K562 (cell line): ENCODE measurements at regions not wholly inside any gene's neighbourhood (a gene's known extent, or its start where the extent isn't known, plus 50 kb on each side); places are given as distances from the start of the nearest gene placed in this dataset.

Experiments
- ATAC-seq: fragments of 200-7000 bp; cut with Tn5 transposase; 3 replicates; pipeline ENCODE4 v1.9.1; 2020; ENCODE audit warnings: moderate library complexity
- BruUV-seq: library from RNA; stranded (reverse); fragments of 400-500 nt; replicated peaks from 2 replicates; lab custom pipeline; 2021; lab: Mats Ljungman, UMichigan
- CTCF ChIA-PET: fragments of 300-600 bp; formaldehyde crosslinking; extraction: SDS; loops from one replicate; lab custom pipeline; 2021; ENCODE audit warnings: low intra/inter-chr PET ratio; lab: Yijun Ruan, JAX
- POLR2A ChIA-PET: fragments of 300-600, 350-650 bp; sonication (Branson Sonifier 250); formaldehyde crosslinking; extraction: SDS; loops from one replicate; lab custom pipeline; 2021; ENCODE audit warnings: antibody characterized with exemption, inconsistent platforms; lab: Yijun Ruan, JAX
- DNase-seq, 4 experiments: peaks; one replicate each; pipeline versions ENCODE4 v3.0.0 to v3.0.0-alpha.2; 2011 to 2018; ENCODE audit warnings: low spot score in 3 of 4, mixed read lengths in 3 of 4; ENCODE audit errors: extremely low read depth in 1 of 4
- FAIRE-seq: peaks from 2 replicates; lab custom pipeline; 2011; peaks lifted over from hg19 to GRCh38; lab: Jason Lieb, UNC
- H2AFZ ChIP-seq: 2 replicates; pipeline ENCODE4 v1.6.0; 2011; ENCODE audit warnings: low read depth, low read length, control low read depth, inconsistent platforms
- H3K27ac ChIP-seq: fragments of 200-600 bp; 3 replicates; pipeline ENCODE4 v1.8.0; 2011; ENCODE audit warnings: low read depth, mild to moderate bottlenecking, control low read depth, inconsistent platforms, low read length, moderate library complexity, mixed read lengths; ENCODE audit errors: extremely low read depth
- H3K27me3 ChIP-seq, 2 experiments: fragments of 300-600 bp in 1 of 2; 2 replicates in 1 of 2; 3 replicates in 1 of 2; pipeline versions ENCODE4 v1.6.0 to v1.8.0; 2011; ENCODE audit warnings: inconsistent platforms in 2 of 2, low read length in 2 of 2, mild to moderate bottlenecking in 1 of 2, mixed read lengths in 1 of 2, moderate library complexity in 1 of 2; ENCODE audit not compliant: control insufficient read depth in 2 of 2, insufficient read depth in 2 of 2
- H3K36me3 ChIP-seq: fragments of 300-600 bp; 3 replicates; pipeline ENCODE4 v1.8.0; 2011; ENCODE audit warnings: mild to moderate bottlenecking, low read length, inconsistent platforms; ENCODE audit not compliant: control insufficient read depth, insufficient read depth
- H3K4me1 ChIP-seq, 2 experiments: fragments of 200-600 bp in 1 of 2; replicated peaks in 1 of 2; 2 replicates in 1 of 2; 3 replicates in 1 of 2; pipeline versions ENCODE4 v1.5.1 to v1.8.0; 2011; ENCODE audit warnings: inconsistent platforms in 2 of 2, low read length in 2 of 2, mild to moderate bottlenecking in 1 of 2, mixed read lengths in 1 of 2, moderate library complexity in 1 of 2; ENCODE audit not compliant: control insufficient read depth in 2 of 2, insufficient read depth in 2 of 2
- H3K4me2 ChIP-seq: 2 replicates; pipeline ENCODE4 v1.6.1; 2011; ENCODE audit warnings: low read length, control low read depth, inconsistent platforms, mixed read lengths; ENCODE audit not compliant: insufficient read depth
- H3K4me3 ChIP-seq: fragments of 200-600 bp; sonication (generic), shearing (Covaris generic); 2 replicates; pipeline ENCODE4 v1.5.1; 2016; ENCODE audit warnings: control low read depth, inconsistent platforms
- H3K79me2 ChIP-seq: fragments of 200-600 bp; 3 replicates; pipeline ENCODE4 v1.8.0; 2011; ENCODE audit warnings: low read length, inconsistent platforms; ENCODE audit not compliant: control insufficient read depth, insufficient read depth
- H3K9ac ChIP-seq, 2 experiments: 2 replicates each; pipeline versions ENCODE4 v1.6.0 to v1.6.1; 2011; ENCODE audit warnings: low read depth in 2 of 2, low read length in 2 of 2, control low read depth in 1 of 2, inconsistent platforms in 1 of 2, mild to moderate bottlenecking in 1 of 2, mixed read lengths in 1 of 2; ENCODE audit not compliant: insufficient read depth in 1 of 2
- H3K9me1 ChIP-seq: one replicate; pipeline ENCODE4 v1.6.0; 2011; ENCODE audit warnings: inconsistent platforms, mild to moderate bottlenecking, low read length, moderate library complexity; ENCODE audit not compliant: control insufficient read depth, insufficient read depth
- H3K9me3 ChIP-seq: replicated peaks from 2 replicates; pipeline ENCODE4 v1.5.1; 2011; ENCODE audit warnings: low read depth, low read length, inconsistent platforms; ENCODE audit not compliant: control insufficient read depth, insufficient read depth
- H4K20me1 ChIP-seq: replicated peaks from 2 replicates; pipeline ENCODE4 v1.6.1; 2011; ENCODE audit warnings: low read length, inconsistent platforms, mixed read lengths; ENCODE audit not compliant: control insufficient read depth, insufficient read depth
- ATF2 ChIP-seq: sonication (generic); formaldehyde crosslinking; IDR thresholded peaks from 2 replicates; pipeline ENCODE4 v1.8.1; 2022; ENCODE audit warnings: missing genetic modification reagents
- CUX1 ChIP-seq: fragments of 200-800 bp; sonication (Bioruptor generic); IDR thresholded peaks from 2 replicates; pipeline ENCODE4 v1.6.1; 2016; ENCODE audit warnings: missing genetic modification characterization, missing compliant biosample characterization
- ESRRB ChIP-seq: fragments of 250-450 bp; sonication (Bioruptor Pico); IDR thresholded peaks from 2 replicates; pipeline ENCODE4 v1.5.0; 2020; ENCODE audit warnings: mild to moderate bottlenecking, moderate library complexity, borderline replicate concordance
- FOXO4 ChIP-seq: fragments of 450-650 bp; formaldehyde crosslinking; IDR thresholded peaks from 2 replicates; pipeline ENCODE4 v1.4.0; 2020; ENCODE audit warnings: mild to moderate bottlenecking, moderate library complexity
- LCOR ChIP-seq: sonication (generic); formaldehyde crosslinking; IDR thresholded peaks from 2 replicates; pipeline ENCODE4 v1.8.0; 2022; ENCODE audit warnings: mild to moderate bottlenecking, missing genetic modification reagents
- MAFF ChIP-seq: IDR thresholded peaks from 2 replicates; pipeline ENCODE4 v1.6.1; 2012; ENCODE audit warnings: low read length, improper control_type of control experiment
- MEF2A ChIP-seq: IDR thresholded peaks from 2 replicates; pipeline ENCODE4 v1.6.1; 2011; ENCODE audit warnings: low read depth, mild to moderate bottlenecking, low read length, moderate library complexity; ENCODE audit not compliant: control insufficient read depth
- NCOA6 ChIP-seq: fragments of 450-650 bp; IDR thresholded peaks from 2 replicates; pipeline ENCODE4 v1.6.1; 2017; ENCODE audit warnings: mild to moderate bottlenecking
- OTX1 ChIP-seq: fragments of 450-650 bp; formaldehyde crosslinking; IDR thresholded peaks from 2 replicates; pipeline ENCODE4 v1.4.0; 2022; ENCODE audit warnings: mild to moderate bottlenecking
- PHB2 ChIP-seq: fragments of 450-650 bp; IDR thresholded peaks from 2 replicates; pipeline ENCODE4 v1.6.1; 2017; ENCODE audit warnings: low read depth
- SLC30A9 ChIP-seq: fragments of 250-450 bp; sonication (Bioruptor Pico); IDR thresholded peaks from 2 replicates; pipeline ENCODE4 v1.8.0; 2022; ENCODE audit warnings: mild to moderate bottlenecking, moderate library complexity
- TCF15 ChIP-seq: fragments of 250-450 bp; sonication (Bioruptor Pico); IDR thresholded peaks from 2 replicates; pipeline ENCODE4 v1.8.0; 2022; ENCODE audit warnings: moderate library complexity, mild to moderate bottlenecking, inconsistent platforms
- ZNF561 ChIP-seq: fragments of 450-650 bp; formaldehyde crosslinking; conservative IDR thresholded peaks from 2 replicates; pipeline ENCODE4 v1.4.0; 2020; ENCODE audit warnings: mild to moderate bottlenecking, moderate library complexity
- ZNF766 ChIP-seq: fragments of 200-800 bp; sonication (Bioruptor generic); conservative IDR thresholded peaks from 2 replicates; pipeline ENCODE4 v1.6.1; 2016; ENCODE audit warnings: missing genetic modification characterization, missing compliant biosample characterization
- WGBS: fragments of 100-300 bp; shearing (Covaris generic); methylation state at CpG from one replicate; pipeline ENCODE4 v1.1.6; 2016; ENCODE audit warnings: low coverage, mixed read lengths; ENCODE audit not compliant: insufficient coverage; ENCODE audit errors: missing lambda C conversion rate; 5-methylcytosine and 5-hydroxymethylcytosine counted together
- in situ Hi-C: fragments of 300-500 bp; cut with MboI; formaldehyde crosslinking; loops from 4 replicates; pipeline ENCODE4 v1.15.0; 2018; ENCODE audit warnings: inconsistent platforms, mixed read lengths
- intact Hi-C: fragments of 100-400 bp; cut with micrococcal nuclease; formaldehyde crosslinking; loops from 2 replicates; pipeline ENCODE4 v1.14.2; 2022

GRCh38 chr4:152232271-152232670, 303.6 kb downstream of the FBXW7 start:
- no peak overlapping the region for H3K4me3 ChIP-seq
- intact Hi-C loops = no loop called here
- no peak overlapping the region for H3K9ac ChIP-seq
- no peaks in the 10 kb centered on the region for H3K79me2 ChIP-seq
- no peaks in the 10 kb centered on the region for H4K20me1 ChIP-seq
- CTCF ChIA-PET = no interaction called here
- DNase-seq (no peak), FAIRE-seq (no peak), ATAC-seq (no peak)
- in situ Hi-C loops = no loop called here
- H3K4me1 ChIP-seq = no peaks in the 10 kb centered on the region; a peak in 1 of 5 replicates
- no peak overlapping the region for H3K4me2 ChIP-seq
- no peaks in the 10 kb centered on the region for H3K9me3 ChIP-seq
- peaks cover 5 to 16% of the 10 kb centered on the region in 2 experiments; a peak in 4 of 5 replicates for H3K27me3 ChIP-seq
- no TSS peak for BruUV-seq
- H3K9me1 ChIP-seq = no peaks in the 10 kb centered on the region
- TF ChIP-seq ATF2 (CRISPR knock-in tag) = no peak
- no peak for TF ChIP-seq LCOR
- no peak for TF ChIP-seq NCOA6
- no peak for TF ChIP-seq MEF2A
- no peak for TF ChIP-seq ZNF766 (CRISPR knock-in tag)
- TF ChIP-seq PHB2 = no peak
- TF ChIP-seq FOXO4 (CRISPR knock-in tag) = no peak
- TF ChIP-seq MAFF = no peak
- no peak for TF ChIP-seq TCF15 (CRISPR knock-in tag)
- TF ChIP-seq CUX1 (CRISPR knock-in tag) = no peak
- TF ChIP-seq ZNF561 = no peak
- TF ChIP-seq SLC30A9 (CRISPR knock-in tag) = no peak
- no peak for TF ChIP-seq ESRRB (CRISPR knock-in tag)
- no peak for TF ChIP-seq OTX1 (CRISPR knock-in tag)
- TF ChIP-seq, all 486 proteins: peak for 0
- POLR2A ChIA-PET = no interaction called here
- WGBS = 0% methylated on average over 2 of the region's 2 CpGs
- Histone ChIP-seq H3K27ac (no peak overlapping the region), H3K36me3 (no peaks in the 10 kb centered on the region), H2AFZ (no peak overlapping the region)
